ENCODE measurements at regions not wholly inside any gene's neighbourhood (a gene's known extent, or its start where the extent isn't known, plus 50 kb on each side); places are given as distances from the start of the nearest gene placed in this dataset.

- TF ChIP-seq, protein P1, sequence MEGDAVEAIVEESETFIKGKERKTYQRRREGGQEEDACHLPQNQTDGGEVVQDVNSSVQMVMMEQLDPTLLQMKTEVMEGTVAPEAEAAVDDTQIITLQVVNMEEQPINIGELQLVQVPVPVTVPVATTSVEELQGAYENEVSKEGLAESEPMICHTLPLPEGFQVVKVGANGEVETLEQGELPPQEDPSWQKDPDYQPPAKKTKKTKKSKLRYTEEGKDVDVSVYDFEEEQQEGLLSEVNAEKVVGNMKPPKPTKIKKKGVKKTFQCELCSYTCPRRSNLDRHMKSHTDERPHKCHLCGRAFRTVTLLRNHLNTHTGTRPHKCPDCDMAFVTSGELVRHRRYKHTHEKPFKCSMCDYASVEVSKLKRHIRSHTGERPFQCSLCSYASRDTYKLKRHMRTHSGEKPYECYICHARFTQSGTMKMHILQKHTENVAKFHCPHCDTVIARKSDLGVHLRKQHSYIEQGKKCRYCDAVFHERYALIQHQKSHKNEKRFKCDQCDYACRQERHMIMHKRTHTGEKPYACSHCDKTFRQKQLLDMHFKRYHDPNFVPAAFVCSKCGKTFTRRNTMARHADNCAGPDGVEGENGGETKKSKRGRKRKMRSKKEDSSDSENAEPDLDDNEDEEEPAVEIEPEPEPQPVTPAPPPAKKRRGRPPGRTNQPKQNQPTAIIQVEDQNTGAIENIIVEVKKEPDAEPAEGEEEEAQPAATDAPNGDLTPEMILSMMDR (IDR thresholded peaks at IDR 0.05), result no peak
- TF ChIP-seq POLR2A (IDR thresholded peaks at IDR 0.05), result no peak
These were observed 200.1 kb upstream of the FOXP2 start for GRCh38 chr7:114214466-114214865.
